K562 (cell line): ENCODE measurements at regions not wholly inside any gene's neighbourhood (a gene's known extent, or its start where the extent isn't known, plus 50 kb on each side); places are given as distances from the start of the nearest gene placed in this dataset.
A peak's percentile ranks its signal among the peaks of the same experiment; 100 is the strongest.

Experiments
- ATAC-seq: fragments of 200-7000 bp; cut with Tn5 transposase; 3 replicates; pipeline ENCODE4 v1.9.1; 2020; ENCODE audit warnings: moderate library complexity
- BruUV-seq: library from RNA; stranded (reverse); fragments of 400-500 nt; replicated peaks from 2 replicates; lab custom pipeline; 2021; lab: Mats Ljungman, UMichigan
- CTCF ChIA-PET: fragments of 300-600 bp; formaldehyde crosslinking; extraction: SDS; loops from one replicate; lab custom pipeline; 2021; ENCODE audit warnings: low intra/inter-chr PET ratio; lab: Yijun Ruan, JAX
- POLR2A ChIA-PET: fragments of 300-600, 350-650 bp; sonication (Branson Sonifier 250); formaldehyde crosslinking; extraction: SDS; loops from one replicate; lab custom pipeline; 2021; ENCODE audit warnings: antibody characterized with exemption, inconsistent platforms; lab: Yijun Ruan, JAX
- DNase-seq, 4 experiments: peaks; one replicate each; pipeline versions ENCODE4 v3.0.0 to v3.0.0-alpha.2; 2011 to 2018; ENCODE audit warnings: low spot score in 3 of 4, mixed read lengths in 3 of 4; ENCODE audit errors: extremely low read depth in 1 of 4
- FAIRE-seq: peaks from 2 replicates; lab custom pipeline; 2011; peaks lifted over from hg19 to GRCh38; lab: Jason Lieb, UNC
- H2AFZ ChIP-seq: 2 replicates; pipeline ENCODE4 v1.6.0; 2011; ENCODE audit warnings: low read depth, low read length, control low read depth, inconsistent platforms
- H3K27ac ChIP-seq: fragments of 200-600 bp; 3 replicates; pipeline ENCODE4 v1.8.0; 2011; ENCODE audit warnings: low read depth, mild to moderate bottlenecking, control low read depth, inconsistent platforms, low read length, moderate library complexity, mixed read lengths; ENCODE audit errors: extremely low read depth
- H3K27me3 ChIP-seq, 2 experiments: fragments of 300-600 bp in 1 of 2; 2 replicates in 1 of 2; 3 replicates in 1 of 2; pipeline versions ENCODE4 v1.6.0 to v1.8.0; 2011; ENCODE audit warnings: inconsistent platforms in 2 of 2, low read length in 2 of 2, mild to moderate bottlenecking in 1 of 2, mixed read lengths in 1 of 2, moderate library complexity in 1 of 2; ENCODE audit not compliant: control insufficient read depth in 2 of 2, insufficient read depth in 2 of 2
- H3K36me3 ChIP-seq: fragments of 300-600 bp; 3 replicates; pipeline ENCODE4 v1.8.0; 2011; ENCODE audit warnings: mild to moderate bottlenecking, low read length, inconsistent platforms; ENCODE audit not compliant: control insufficient read depth, insufficient read depth
- H3K4me1 ChIP-seq, 2 experiments: fragments of 200-600 bp in 1 of 2; replicated peaks in 1 of 2; 2 replicates in 1 of 2; 3 replicates in 1 of 2; pipeline versions ENCODE4 v1.5.1 to v1.8.0; 2011; ENCODE audit warnings: inconsistent platforms in 2 of 2, low read length in 2 of 2, mild to moderate bottlenecking in 1 of 2, mixed read lengths in 1 of 2, moderate library complexity in 1 of 2; ENCODE audit not compliant: control insufficient read depth in 2 of 2, insufficient read depth in 2 of 2
- H3K4me2 ChIP-seq: 2 replicates; pipeline ENCODE4 v1.6.1; 2011; ENCODE audit warnings: low read length, control low read depth, inconsistent platforms, mixed read lengths; ENCODE audit not compliant: insufficient read depth
- H3K4me3 ChIP-seq: fragments of 200-600 bp; sonication (generic), shearing (Covaris generic); 2 replicates; pipeline ENCODE4 v1.5.1; 2016; ENCODE audit warnings: control low read depth, inconsistent platforms
- H3K79me2 ChIP-seq: fragments of 200-600 bp; 3 replicates; pipeline ENCODE4 v1.8.0; 2011; ENCODE audit warnings: low read length, inconsistent platforms; ENCODE audit not compliant: control insufficient read depth, insufficient read depth
- H3K9ac ChIP-seq, 2 experiments: 2 replicates each; pipeline versions ENCODE4 v1.6.0 to v1.6.1; 2011; ENCODE audit warnings: low read depth in 2 of 2, low read length in 2 of 2, control low read depth in 1 of 2, inconsistent platforms in 1 of 2, mild to moderate bottlenecking in 1 of 2, mixed read lengths in 1 of 2; ENCODE audit not compliant: insufficient read depth in 1 of 2
- H3K9me1 ChIP-seq: one replicate; pipeline ENCODE4 v1.6.0; 2011; ENCODE audit warnings: inconsistent platforms, mild to moderate bottlenecking, low read length, moderate library complexity; ENCODE audit not compliant: control insufficient read depth, insufficient read depth
- H3K9me3 ChIP-seq: replicated peaks from 2 replicates; pipeline ENCODE4 v1.5.1; 2011; ENCODE audit warnings: low read depth, low read length, inconsistent platforms; ENCODE audit not compliant: control insufficient read depth, insufficient read depth
- H4K20me1 ChIP-seq: replicated peaks from 2 replicates; pipeline ENCODE4 v1.6.1; 2011; ENCODE audit warnings: low read length, inconsistent platforms, mixed read lengths; ENCODE audit not compliant: control insufficient read depth, insufficient read depth
- DIDO1 ChIP-seq: fragments of 450-650 bp; IDR thresholded peaks from 2 replicates; pipeline ENCODE4 v1.6.1; 2016; ENCODE audit warnings: low read depth, missing biosample characterization, missing genetic modification characterization
- NONO ChIP-seq, 2 experiments: fragments of 200-400 bp in 1 of 2; fragments of 450-650 bp in 1 of 2; formaldehyde crosslinking in 1 of 2; IDR thresholded peaks; 2 replicates each; pipeline ENCODE4 v1.6.1; 2017; ENCODE audit warnings: low read depth in 2 of 2, mild to moderate bottlenecking in 2 of 2, moderate library complexity in 2 of 2, low read length in 1 of 2
- PHF8 ChIP-seq: fragments of 200-600 bp; sonication (generic); IDR thresholded peaks from 2 replicates; pipeline ENCODE4 v1.6.1; 2012; ENCODE audit warnings: mixed run types, mild to moderate bottlenecking, inconsistent platforms, low read length, moderate library complexity, borderline replicate concordance
- SLC30A9 ChIP-seq: fragments of 250-450 bp; sonication (Bioruptor Pico); IDR thresholded peaks from 2 replicates; pipeline ENCODE4 v1.8.0; 2022; ENCODE audit warnings: mild to moderate bottlenecking, moderate library complexity
- SOX6 ChIP-seq: fragments of 450-650 bp; IDR thresholded peaks from 2 replicates; pipeline ENCODE4 v1.6.1; 2014; ENCODE audit warnings: mild to moderate bottlenecking
- TRIM24 ChIP-seq, 2 experiments: fragments of 450-650 bp; IDR thresholded peaks; 2 replicates each; pipeline ENCODE4 v1.6.1; 2016
- ZNF253 ChIP-seq: fragments of 250-450 bp; sonication (Bioruptor Pico); conservative IDR thresholded peaks from 2 replicates; pipeline ENCODE4 v1.6.1; 2021; ENCODE audit warnings: mild to moderate bottlenecking
- WGBS: fragments of 100-300 bp; shearing (Covaris generic); methylation state at CpG from one replicate; pipeline ENCODE4 v1.1.6; 2016; ENCODE audit warnings: low coverage, mixed read lengths; ENCODE audit not compliant: insufficient coverage; ENCODE audit errors: missing lambda C conversion rate; 5-methylcytosine and 5-hydroxymethylcytosine counted together
- in situ Hi-C: fragments of 300-500 bp; cut with MboI; formaldehyde crosslinking; loops from 4 replicates; pipeline ENCODE4 v1.15.0; 2018; ENCODE audit warnings: inconsistent platforms, mixed read lengths
- intact Hi-C: fragments of 100-400 bp; cut with micrococcal nuclease; formaldehyde crosslinking; loops from 2 replicates; pipeline ENCODE4 v1.14.2; 2022

DNA sequence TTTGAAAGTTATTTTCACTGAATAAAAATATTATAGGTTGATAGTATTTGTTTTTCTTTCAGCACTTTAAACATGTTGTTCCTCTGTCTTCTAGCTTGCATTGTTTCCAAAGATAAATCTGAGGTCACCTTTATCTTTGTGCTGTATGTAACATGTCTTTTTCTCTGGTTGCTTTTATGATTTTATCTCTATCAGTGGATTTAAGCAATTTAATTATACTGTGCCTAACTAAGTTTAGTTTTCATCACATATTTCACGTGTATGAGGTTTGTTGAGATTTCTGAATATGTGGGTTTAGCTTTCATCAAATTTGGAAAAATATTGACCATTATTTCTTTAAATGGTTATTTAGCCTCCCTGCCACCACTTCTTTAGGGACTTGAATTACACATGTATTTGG lies 214.5 kb downstream of the SNX18 start:
- Histone ChIP-seq H3K36me3 (peaks cover 3% of the 10 kb centered on the region; the same call in 1 of the 3 replicates), H3K9me1 (no peaks in the 10 kb centered on the region), H3K9ac (no peak overlapping the region), H3K79me2 (peaks cover 19% of the 10 kb centered on the region), H3K27me3 (no peaks in the 10 kb centered on the region), H3K27ac (no peak overlapping the region), H4K20me1 (no peaks in the 10 kb centered on the region), H3K4me3 (no peak overlapping the region), H3K4me1 (peaks cover 0 to 9% of the 10 kb centered on the region in 2 experiments; a peak in 4 of 5 replicates), H3K9me3 (no peaks in the 10 kb centered on the region), H2AFZ (no peak overlapping the region), H3K4me2 (no peak overlapping the region)
- ChIA-PET CTCF (interaction anchor here (0.6 kb wide), 1 partner anchor 54 kb away, joined by 3 read pairs; no protein-coding TSS in a partner anchor), POLR2A (interaction anchor here (0.6 to 1.6 kb wide), 2 partner anchors 10 to 25 kb away, joined by 3 to 5 read pairs; no protein-coding TSS in a partner anchor)
- no peak for FAIRE-seq
- intact Hi-C loops (no loop called here), in situ Hi-C loops (no loop called here)
- 12% methylated on average over 1 of the region's 1 CpG for WGBS
- BruUV-seq: no TSS peak
- no peak for ATAC-seq
- DNase-seq: no peak
- no peak for TF ChIP-seq NONO (IDR thresholded peaks at IDR 0.05; ENCODE audit: low read depth in 2 of 2, low read length in 1 of 2)
- 0 out of 4 replicates have a peak, but pooled peaks of 1 of the 2 experiments have one; percentile 19 for TF ChIP-seq TRIM24 (IDR thresholded peaks at IDR 0.05)

DNA sequence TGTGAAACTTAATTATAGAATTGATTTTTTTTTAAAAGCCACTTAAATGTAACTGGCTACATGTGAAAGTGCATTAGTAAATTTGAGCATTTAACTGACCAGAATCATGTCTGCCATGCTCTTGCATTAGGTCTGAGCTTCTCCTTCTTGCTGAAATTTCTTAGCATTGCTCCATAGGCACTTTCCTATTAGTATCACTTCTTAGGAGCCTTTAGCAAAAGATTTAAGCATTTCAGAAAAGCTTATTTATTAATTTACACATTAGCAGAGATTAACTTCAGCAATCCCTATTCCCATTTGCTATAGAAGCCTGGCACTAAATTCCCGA lies 211.0 kb downstream of the SNX18 start:
- in situ Hi-C loops: no loop called here
- Histone ChIP-seq H3K36me3 (no peaks in the 10 kb centered on the region; the same call in 2 of the 3 replicates), H4K20me1 (no peaks in the 10 kb centered on the region), H3K9me3 (no peaks in the 10 kb centered on the region), H3K27ac (no peak overlapping the region), H3K9me1 (no peaks in the 10 kb centered on the region), H3K79me2 (no peaks in the 10 kb centered on the region), H3K4me2 (no peak overlapping the region), H3K27me3 (no peaks in the 10 kb centered on the region), H3K4me3 (no peak overlapping the region), H3K9ac (no peak overlapping the region), H2AFZ (no peak overlapping the region), H3K4me1 (no peaks in the 10 kb centered on the region; a peak in 1 of 5 replicates)
- CTCF ChIA-PET: no interaction called here
- no peak for ATAC-seq
- intact Hi-C loops: no loop called here
- POLR2A ChIA-PET: interaction anchor here (1.5 to 2.6 kb wide), 2 partner anchors 9 to 10 kb away, joined by 4 to 8 read pairs; no protein-coding TSS in a partner anchor
- no TSS peak for BruUV-seq
- no peak for DNase-seq
- TF ChIP-seq SLC30A9 (CRISPR knock-in tag) (no peak), SOX6 (no peak), PHF8 (no peak), DIDO1 (no peak), ZNF253 (CRISPR knock-in tag) (no peak)
- TF ChIP-seq, all 486 proteins: peak for 0
- FAIRE-seq: no peak
- WGBS: 82% methylated on average over 1 of the region's 1 CpG
